GM12872 (cell line): ENCODE measurements at regions not wholly inside any gene's neighbourhood (a gene's known extent, or its start where the extent isn't known, plus 50 kb on each side); places are given as distances from the start of the nearest gene placed in this dataset.

Experiments
- CTCF ChIP-seq: IDR thresholded peaks from 3 replicates; pipeline ENCODE4 v1.5.1; 2011; ENCODE audit warnings: low read depth, mild to moderate bottlenecking, low read length, moderate library complexity; ENCODE audit not compliant: insufficient read depth

GRCh38 chr7:85275204-85275603 lies 88.3 kb upstream of the SEMA3D start:
- TF ChIP-seq CTCF, result no peak

- TF ChIP-seq CTCF, result no peak
These were observed 87.6 kb upstream of the SEMA3D start for GRCh38 chr7:85274454-85274853.

- no peak for TF ChIP-seq CTCF
These were observed 76.0 kb upstream of the SEMA3D start for GRCh38 chr7:85262891-85263290.

- TF ChIP-seq CTCF, result no peak
These were observed 74.5 kb upstream of the SEMA3D start for GRCh38 chr7:85261336-85261735.

GRCh38 chr7:85239109-85239508 lies 52.3 kb upstream of the SEMA3D start:
- TF ChIP-seq CTCF, result no peak

- TF ChIP-seq CTCF, result no peak
These were observed 50.9 kb upstream of the SEMA3D start for GRCh38 chr7:85237721-85238120.
